IMR-90 (cell line): ENCODE measurements at regions not wholly inside any gene's neighbourhood (a gene's known extent, or its start where the extent isn't known, plus 50 kb on each side); places are given as distances from the start of the nearest gene placed in this dataset.

Experiments used
- ATAC-seq: fragments of 200-7000 bp; cut with Tn5 transposase; 2 replicates; pipeline ENCODE4 v1.9.1; 2020; ENCODE audit warnings: low read depth, mild to moderate bottlenecking, moderate library complexity
- BruUV-seq: library from RNA; stranded (reverse); fragments of 400-500 nt; replicated peaks from 2 replicates; lab custom pipeline; 2021; lab: Mats Ljungman, UMichigan
- CTCF ChIA-PET: fragments of 300-600 bp; formaldehyde crosslinking; extraction: SDS; loops from one replicate; lab custom pipeline; 2021; ENCODE audit warnings: antibody characterized with exemption; lab: Yijun Ruan, JAX
- POLR2A ChIA-PET: fragments of 300-600 bp; sonication (Branson Sonifier 250); formaldehyde crosslinking; loops from one replicate; lab custom pipeline; 2022; ENCODE audit warnings: antibody characterized with exemption; ENCODE audit not compliant: unreplicated experiment; lab: Charles Lee
- DNase-seq: peaks from one replicate; pipeline ENCODE4 v3.0.0; 2013
- H2AFZ ChIP-seq: replicated peaks from 2 replicates; pipeline ENCODE3; 2013; ENCODE audit warnings: low read length, mild to moderate bottlenecking; ENCODE audit not compliant: poor library complexity
- H2AK5ac ChIP-seq: 2 replicates; pipeline ENCODE4 v1.6.1; 2013; ENCODE audit warnings: low read depth, low read length, inconsistent platforms
- H2AK9ac ChIP-seq: replicated peaks from 2 replicates; pipeline ENCODE3; 2013; ENCODE audit warnings: mild to moderate bottlenecking, low read depth, low read length, moderate library complexity; ENCODE audit not compliant: poor library complexity
- H2BK120ac ChIP-seq: 2 replicates; pipeline ENCODE4 v1.6.1; 2013; ENCODE audit warnings: low read depth, low read length, inconsistent platforms
- H2BK15ac ChIP-seq: 3 replicates; pipeline ENCODE4 v1.6.1; 2013; ENCODE audit warnings: low read depth, low read length, inconsistent platforms
- H2BK20ac ChIP-seq: 2 replicates; pipeline ENCODE4 v1.6.1; 2013; ENCODE audit warnings: low read depth, mild to moderate bottlenecking, inconsistent platforms, low read length, moderate library complexity
- H2BK5ac ChIP-seq: 2 replicates; pipeline ENCODE4 v1.6.1; 2013; ENCODE audit warnings: mild to moderate bottlenecking, low read depth, low read length, inconsistent platforms; ENCODE audit not compliant: poor library complexity, severe bottlenecking
- H3K14ac ChIP-seq: replicated peaks from 2 replicates; pipeline ENCODE4 v1.6.1; 2013; ENCODE audit warnings: low read depth, low read length, inconsistent platforms
- H3K18ac ChIP-seq: 2 replicates; pipeline ENCODE4 v1.6.1; 2013; ENCODE audit warnings: low read depth, low read length, control low read depth
- H3K23ac ChIP-seq: 2 replicates; pipeline ENCODE4 v1.6.1; 2013; ENCODE audit warnings: low read depth, low read length, inconsistent platforms
- H3K27ac ChIP-seq: 2 replicates; pipeline ENCODE4 v1.5.1; 2013; ENCODE audit warnings: mild to moderate bottlenecking, control low read depth, low read length; ENCODE audit not compliant: insufficient read depth
- H3K27me3 ChIP-seq: 2 replicates; pipeline ENCODE4 v1.6.1; 2013; ENCODE audit warnings: low read length; ENCODE audit not compliant: control insufficient read depth, insufficient read depth
- H3K36me3 ChIP-seq: 2 replicates; pipeline ENCODE4 v1.6.1; 2013; ENCODE audit warnings: low read length, mixed read lengths; ENCODE audit not compliant: control insufficient read depth, insufficient read depth
- H3K4ac ChIP-seq: 2 replicates; pipeline ENCODE4 v1.6.1; 2013; ENCODE audit warnings: low read depth, low read length, inconsistent platforms
- H3K4me1 ChIP-seq: 2 replicates; pipeline ENCODE4 v1.6.1; 2013; ENCODE audit warnings: low read length, mixed read lengths; ENCODE audit not compliant: control insufficient read depth, insufficient read depth
- H3K4me2 ChIP-seq: 2 replicates; pipeline ENCODE4 v1.6.1; 2013; ENCODE audit warnings: low read depth, mild to moderate bottlenecking, control low read depth, low read length, moderate library complexity
- H3K4me3 ChIP-seq: 2 replicates; pipeline ENCODE4 v1.5.1; 2013; ENCODE audit warnings: low read depth, mild to moderate bottlenecking, control low read depth, low read length, moderate library complexity; ENCODE audit not compliant: insufficient read depth
- H3K56ac ChIP-seq: 2 replicates; pipeline ENCODE4 v1.6.1; 2013; ENCODE audit warnings: low read length, inconsistent platforms; ENCODE audit not compliant: insufficient read depth; ENCODE audit errors: extremely low read depth
- H3K79me1 ChIP-seq, 2 experiments: 2 replicates each; pipeline ENCODE4 v1.6.1; 2013; ENCODE audit warnings: low read length in 2 of 2, inconsistent platforms in 1 of 2, low read depth in 1 of 2
- H3K9ac ChIP-seq: 2 replicates; pipeline ENCODE4 v1.6.1; 2013; ENCODE audit warnings: low read depth, low read length, control low read depth
- H3K9me1 ChIP-seq: 2 replicates; pipeline ENCODE4 v1.6.1; 2013; ENCODE audit warnings: low read length, inconsistent platforms; ENCODE audit not compliant: insufficient read depth
- H3K9me3 ChIP-seq: 2 replicates; pipeline ENCODE4 v1.6.1; 2013; ENCODE audit warnings: low read length; ENCODE audit not compliant: control insufficient read depth, insufficient read depth
- H4K20me1 ChIP-seq: 2 replicates; pipeline ENCODE4 v1.6.1; 2013; ENCODE audit warnings: low read length, inconsistent platforms; ENCODE audit not compliant: insufficient read depth
- H4K5ac ChIP-seq: 2 replicates; pipeline ENCODE4 v1.6.1; 2013; ENCODE audit warnings: mild to moderate bottlenecking, low read depth, low read length, control low read depth
- H4K8ac ChIP-seq, 2 experiments: 2 replicates each; pipeline ENCODE4 v1.6.1; 2013; ENCODE audit warnings: low read depth in 2 of 2, low read length in 2 of 2, control low read depth in 1 of 2, inconsistent platforms in 1 of 2
- H4K91ac ChIP-seq: 2 replicates; pipeline ENCODE4 v1.6.1; 2013; ENCODE audit warnings: low read depth, low read length, inconsistent platforms; ENCODE audit not compliant: insufficient read depth
- CEBPB ChIP-seq: IDR thresholded peaks from 2 replicates; pipeline ENCODE4 v1.6.1; 2012; ENCODE audit warnings: low read depth, low read length, improper control_type of control experiment
- CHD1 ChIP-seq: IDR thresholded peaks from 2 replicates; pipeline ENCODE4 v1.6.1; 2012; ENCODE audit warnings: low read depth, low read length, improper control_type of control experiment
- ELK1 ChIP-seq: fragments of 150-350 bp; IDR thresholded peaks from 2 replicates; pipeline ENCODE4 v1.6.1; 2016; ENCODE audit warnings: low read depth, mild to moderate bottlenecking, low read length, moderate library complexity, borderline replicate concordance
- FOS ChIP-seq: fragments of 150-350 bp; IDR thresholded peaks from 2 replicates; pipeline ENCODE4 v1.6.1; 2016; ENCODE audit warnings: low read depth, low read length
- MAZ ChIP-seq: IDR thresholded peaks from 2 replicates; pipeline ENCODE4 v1.6.1; 2012; ENCODE audit warnings: low read depth, mild to moderate bottlenecking, low read length, improper control_type of control experiment, moderate library complexity, borderline replicate concordance
- MXI1 ChIP-seq: IDR thresholded peaks from 2 replicates; pipeline ENCODE4 v1.6.1; 2012; ENCODE audit warnings: low read depth, mild to moderate bottlenecking, low read length, moderate library complexity, borderline replicate concordance
- NFE2L2 ChIP-seq: fragments of 150-350 bp; IDR thresholded peaks from 2 replicates; pipeline ENCODE4 v1.6.1; 2016; ENCODE audit warnings: low read depth, mild to moderate bottlenecking, low read length
- POLR2A ChIP-seq: IDR thresholded peaks from 2 replicates; pipeline ENCODE4 v1.6.1; 2012; ENCODE audit warnings: mild to moderate bottlenecking, low read depth, low read length
- RAD21 ChIP-seq: IDR thresholded peaks from 2 replicates; pipeline ENCODE4 v1.6.1; 2012; ENCODE audit warnings: low read length, improper control_type of control experiment
- RCOR1 ChIP-seq: IDR thresholded peaks from 2 replicates; pipeline ENCODE4 v1.6.1; 2012; ENCODE audit warnings: mild to moderate bottlenecking, low read length, improper control_type of control experiment; ENCODE audit not compliant: insufficient replicate concordance
- RFX5 ChIP-seq: IDR thresholded peaks from 2 replicates; pipeline ENCODE4 v1.8.0; 2012; ENCODE audit warnings: low read depth, mild to moderate bottlenecking, low read length, moderate library complexity
- SMC3 ChIP-seq: fragments of 150-350 bp; IDR thresholded peaks from 2 replicates; pipeline ENCODE4 v1.6.1; 2016; ENCODE audit warnings: low read depth, mild to moderate bottlenecking, antibody characterized with exemption, low read length, moderate library complexity
- WGBS, 2 experiments: methylation state at CpG; one replicate each; pipeline versions ENCODE4 v1.1.5 to v1.1.7; 2013; ENCODE audit warnings: missing lambda C conversion rate in 2 of 2; ENCODE audit not compliant: insufficient read length in 1 of 2; ENCODE audit errors: extremely low coverage in 2 of 2; 5-methylcytosine and 5-hydroxymethylcytosine counted together
- dilution Hi-C: fragments of 300-500 bp; cut with HindIII; formaldehyde crosslinking; loops from one replicate; pipeline ENCODE4 v1.14.3; 2018; ENCODE audit warnings: low sequenced_read_pairs; ENCODE audit not compliant: unreplicated experiment
- in situ Hi-C: fragments of 300-500 bp; cut with MboI; formaldehyde crosslinking; loops from 3 replicates; pipeline ENCODE4 v1.14.3; 2019; ENCODE audit warnings: low sequenced_read_pairs, inconsistent platforms, mixed read lengths
- intact Hi-C: fragments of 100-400 bp; cut with micrococcal nuclease; formaldehyde crosslinking; loops from 2 replicates; pipeline ENCODE4 v1.10.0; 2022
- TF ChIP-seq, protein P1 (sequence below): conservative IDR thresholded peaks from 2 replicates; pipeline ENCODE4 v1.5.1; 2012; ENCODE audit warnings: mild to moderate bottlenecking, low read depth, low read length, improper control_type of control experiment
- TF ChIP-seq, protein P2 (sequence below): fragments of 150-350 bp; IDR thresholded peaks from 2 replicates; pipeline ENCODE4 v1.6.1; 2017; ENCODE audit warnings: mild to moderate bottlenecking, antibody characterized with exemption, low read length, low read depth

DNA sequence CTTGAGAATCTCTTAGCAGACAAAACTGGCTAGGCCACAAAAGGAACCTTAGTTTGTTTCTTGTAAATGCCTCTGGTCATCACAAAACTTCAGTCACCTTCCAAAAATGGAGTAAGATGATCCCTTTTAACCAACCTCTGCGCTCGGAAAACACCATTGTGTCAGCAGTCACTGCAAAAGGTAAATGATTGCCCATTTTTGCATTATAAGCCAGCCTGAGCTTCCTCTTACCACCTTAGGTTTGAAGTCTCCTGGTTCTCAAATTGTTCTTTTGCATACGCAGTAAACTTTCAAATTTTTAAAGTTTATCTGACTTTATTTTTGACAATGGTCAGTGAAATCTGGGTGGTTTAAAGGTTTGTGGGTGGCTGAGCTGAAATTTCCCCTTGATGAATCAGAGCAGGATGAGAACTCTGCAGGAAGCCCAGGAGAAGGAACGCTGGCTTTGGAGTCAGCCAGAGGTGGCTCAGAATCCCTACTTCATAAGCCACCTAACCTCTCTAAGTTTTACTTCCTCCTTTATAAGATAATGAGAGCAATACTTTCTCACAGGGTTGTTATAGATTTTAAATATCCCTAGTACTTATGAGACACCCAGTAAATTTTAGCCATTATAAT lies 131.4 kb downstream of the MED10 start:
- Histone ChIP-seq H2AFZ (no peak overlapping the region), H3K4ac (no peak overlapping the region), H3K56ac (no peak overlapping the region), H3K18ac (no peak overlapping the region), H2BK120ac (no peak overlapping the region), H4K91ac (no peak overlapping the region), H3K79me1 (no peaks in the 10 kb centered on the region), H3K4me3 (no peak overlapping the region), H3K4me2 (no peak overlapping the region), H3K9me1 (no peaks in the 10 kb centered on the region), H3K9me3 (peaks cover 16% of the 10 kb centered on the region), H2AK5ac (no peak overlapping the region), H2BK5ac (no peak overlapping the region), H2BK15ac (no peak overlapping the region), H3K9ac (no peak overlapping the region), H4K20me1 (no peaks in the 10 kb centered on the region), H2BK20ac (no peak overlapping the region), H3K27ac (no peak overlapping the region), H4K8ac (no peak overlapping the region), H4K5ac (no peak overlapping the region), H3K27me3 (no peaks in the 10 kb centered on the region), H3K23ac (no peak overlapping the region), H2AK9ac (no peak overlapping the region), H3K4me1 (no peaks in the 10 kb centered on the region), H3K14ac (no peak overlapping the region), H3K36me3 (no peaks in the 10 kb centered on the region)
- DNase-seq (no peak), ATAC-seq (no peak)
- ChIA-PET POLR2A (no interaction called here), CTCF (no interaction called here)
- dilution Hi-C loops (no loop called here), in situ Hi-C loops (no loop called here), intact Hi-C loops (no loop called here)
- TF ChIP-seq, protein P1, sequence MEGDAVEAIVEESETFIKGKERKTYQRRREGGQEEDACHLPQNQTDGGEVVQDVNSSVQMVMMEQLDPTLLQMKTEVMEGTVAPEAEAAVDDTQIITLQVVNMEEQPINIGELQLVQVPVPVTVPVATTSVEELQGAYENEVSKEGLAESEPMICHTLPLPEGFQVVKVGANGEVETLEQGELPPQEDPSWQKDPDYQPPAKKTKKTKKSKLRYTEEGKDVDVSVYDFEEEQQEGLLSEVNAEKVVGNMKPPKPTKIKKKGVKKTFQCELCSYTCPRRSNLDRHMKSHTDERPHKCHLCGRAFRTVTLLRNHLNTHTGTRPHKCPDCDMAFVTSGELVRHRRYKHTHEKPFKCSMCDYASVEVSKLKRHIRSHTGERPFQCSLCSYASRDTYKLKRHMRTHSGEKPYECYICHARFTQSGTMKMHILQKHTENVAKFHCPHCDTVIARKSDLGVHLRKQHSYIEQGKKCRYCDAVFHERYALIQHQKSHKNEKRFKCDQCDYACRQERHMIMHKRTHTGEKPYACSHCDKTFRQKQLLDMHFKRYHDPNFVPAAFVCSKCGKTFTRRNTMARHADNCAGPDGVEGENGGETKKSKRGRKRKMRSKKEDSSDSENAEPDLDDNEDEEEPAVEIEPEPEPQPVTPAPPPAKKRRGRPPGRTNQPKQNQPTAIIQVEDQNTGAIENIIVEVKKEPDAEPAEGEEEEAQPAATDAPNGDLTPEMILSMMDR, result no peak
- TF ChIP-seq POLR2A (no peak), NFE2L2 (no peak), RCOR1 (no peak), RFX5 (no peak), FOS (no peak), ELK1 (no peak), MXI1 (no peak), SMC3 (no peak), CEBPB (no peak), RAD21 (no peak), MAZ (no peak), CHD1 (no peak)
- TF ChIP-seq, protein P2, sequence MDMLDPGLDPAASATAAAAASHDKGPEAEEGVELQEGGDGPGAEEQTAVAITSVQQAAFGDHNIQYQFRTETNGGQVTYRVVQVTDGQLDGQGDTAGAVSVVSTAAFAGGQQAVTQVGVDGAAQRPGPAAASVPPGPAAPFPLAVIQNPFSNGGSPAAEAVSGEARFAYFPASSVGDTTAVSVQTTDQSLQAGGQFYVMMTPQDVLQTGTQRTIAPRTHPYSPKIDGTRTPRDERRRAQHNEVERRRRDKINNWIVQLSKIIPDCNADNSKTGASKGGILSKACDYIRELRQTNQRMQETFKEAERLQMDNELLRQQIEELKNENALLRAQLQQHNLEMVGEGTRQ, result no peak
- no CpG with 5 or more reads among the region's 4 CpGs for WGBS, 2 experiments
- BruUV-seq, result no TSS peak
